HG03060 (cell line): ENCODE measurements at regions not wholly inside any gene's neighbourhood (a gene's known extent, or its start where the extent isn't known, plus 50 kb on each side); places are given as distances from the start of the nearest gene placed in this dataset.
"Not testable (repeated sequence)": the region's sequence is repeated elsewhere in the genome, so short reads cannot be mapped to it uniquely, and the experiment has no call there.

Source experiments
- ATAC-seq: cut with Tn5 transposase; IDR thresholded peaks from one replicate; pipeline ENCODE4 v1.9.1; 2021; ENCODE audit warnings: low read depth, moderate number of reproducible peaks; ENCODE audit not compliant: unreplicated experiment

- ATAC-seq = no peak
Observed at GRCh38 chr2:203585516-203585915, 50.4 kb upstream of the RAPH1 start.

DNA sequence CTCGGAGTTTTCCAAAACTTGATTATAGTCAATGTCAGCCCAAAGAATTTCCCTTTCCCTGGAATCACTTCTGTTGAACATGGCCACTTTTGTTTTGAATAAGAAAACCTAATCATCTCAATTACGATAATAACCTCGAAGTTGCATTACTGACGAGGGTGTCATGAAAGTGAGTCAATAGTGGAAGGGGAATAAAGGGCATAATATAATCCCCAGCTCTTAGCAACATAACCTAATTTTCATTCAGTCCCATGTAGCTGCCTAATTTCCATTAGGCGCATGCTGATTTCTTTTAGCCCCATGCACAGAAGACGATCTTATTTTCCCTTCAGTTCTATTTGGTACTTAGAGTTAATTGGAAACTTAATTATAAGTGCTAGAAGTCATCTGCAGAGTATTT lies 51.1 kb upstream of the RAPH1 start:
- ATAC-seq = no peak

DNA sequence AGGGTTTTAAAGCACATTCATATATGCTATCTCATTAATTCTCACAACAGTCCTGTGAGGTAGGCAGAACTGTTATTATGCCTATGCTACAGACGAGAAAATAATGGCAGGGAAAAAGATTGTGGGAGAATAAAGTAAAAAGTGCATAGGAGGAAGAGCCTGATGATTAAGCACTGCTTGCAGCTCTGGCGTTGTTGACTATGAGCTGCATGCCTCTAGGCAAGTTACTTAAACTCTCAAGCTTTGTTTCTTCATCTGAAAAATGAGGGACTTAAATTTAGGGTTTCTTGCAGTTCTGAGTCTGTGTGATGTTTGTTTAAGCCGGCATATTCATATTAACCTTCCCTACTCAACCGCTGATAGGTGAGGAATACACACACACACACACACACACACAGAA lies 51.6 kb upstream of the RAPH1 start:
- ATAC-seq = no peak

DNA sequence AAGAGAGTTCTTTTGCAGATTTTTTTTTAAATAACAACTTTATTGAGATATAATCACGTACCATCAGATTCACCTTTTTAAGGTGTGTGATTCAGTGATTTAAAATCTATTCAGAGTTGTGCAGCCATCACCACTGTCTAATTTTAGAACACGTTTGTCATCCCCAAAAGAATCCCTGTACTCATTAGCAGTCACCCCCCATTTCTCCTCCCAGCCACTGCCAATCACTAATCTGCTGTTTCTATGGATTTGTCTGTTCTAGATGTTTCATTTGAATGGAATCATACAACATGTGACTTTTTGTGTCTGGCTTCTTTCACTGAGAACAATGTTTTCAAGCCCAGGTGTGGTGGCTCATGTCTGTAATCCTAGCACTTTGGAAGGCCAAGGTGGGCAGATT lies 55.4 kb upstream of the RAPH1 start:
- no peak for ATAC-seq

- no peak for ATAC-seq
Observed at GRCh38 chr2:203591642-203592041, 56.5 kb upstream of the RAPH1 start.

- no peak for ATAC-seq
Observed at GRCh38 chr2:203592470-203592869, 57.4 kb upstream of the RAPH1 start.

- ATAC-seq = no peak
Observed at GRCh38 chr2:203594541-203594940, 59.4 kb upstream of the RAPH1 start.

- ATAC-seq = no peak
Observed at GRCh38 chr2:203596183-203596582, 61.1 kb upstream of the RAPH1 start.

GRCh38 chr2:203599509-203599908 lies 64.4 kb upstream of the RAPH1 start:
- ATAC-seq = peak; percentile 33

DNA sequence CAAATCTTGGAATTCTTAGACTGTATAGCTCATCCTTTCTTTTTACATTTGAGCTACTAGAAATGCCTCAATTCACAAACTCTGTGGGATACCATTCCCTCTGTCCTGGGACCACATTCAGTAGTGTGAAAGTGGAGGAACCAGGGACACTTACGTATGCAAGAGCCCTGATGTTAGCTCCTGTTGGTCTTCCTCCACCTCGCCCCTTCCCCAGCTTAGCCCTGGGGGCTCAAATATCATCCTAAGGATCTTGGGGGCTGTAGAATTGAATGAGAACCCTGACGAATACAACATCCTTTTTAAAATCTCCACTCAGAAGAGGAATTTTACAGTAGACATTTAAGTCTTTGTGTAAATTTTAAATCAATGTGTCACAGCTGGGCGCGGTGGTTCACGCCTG lies 65.2 kb upstream of the RAPH1 start:
- ATAC-seq = no peak

DNA sequence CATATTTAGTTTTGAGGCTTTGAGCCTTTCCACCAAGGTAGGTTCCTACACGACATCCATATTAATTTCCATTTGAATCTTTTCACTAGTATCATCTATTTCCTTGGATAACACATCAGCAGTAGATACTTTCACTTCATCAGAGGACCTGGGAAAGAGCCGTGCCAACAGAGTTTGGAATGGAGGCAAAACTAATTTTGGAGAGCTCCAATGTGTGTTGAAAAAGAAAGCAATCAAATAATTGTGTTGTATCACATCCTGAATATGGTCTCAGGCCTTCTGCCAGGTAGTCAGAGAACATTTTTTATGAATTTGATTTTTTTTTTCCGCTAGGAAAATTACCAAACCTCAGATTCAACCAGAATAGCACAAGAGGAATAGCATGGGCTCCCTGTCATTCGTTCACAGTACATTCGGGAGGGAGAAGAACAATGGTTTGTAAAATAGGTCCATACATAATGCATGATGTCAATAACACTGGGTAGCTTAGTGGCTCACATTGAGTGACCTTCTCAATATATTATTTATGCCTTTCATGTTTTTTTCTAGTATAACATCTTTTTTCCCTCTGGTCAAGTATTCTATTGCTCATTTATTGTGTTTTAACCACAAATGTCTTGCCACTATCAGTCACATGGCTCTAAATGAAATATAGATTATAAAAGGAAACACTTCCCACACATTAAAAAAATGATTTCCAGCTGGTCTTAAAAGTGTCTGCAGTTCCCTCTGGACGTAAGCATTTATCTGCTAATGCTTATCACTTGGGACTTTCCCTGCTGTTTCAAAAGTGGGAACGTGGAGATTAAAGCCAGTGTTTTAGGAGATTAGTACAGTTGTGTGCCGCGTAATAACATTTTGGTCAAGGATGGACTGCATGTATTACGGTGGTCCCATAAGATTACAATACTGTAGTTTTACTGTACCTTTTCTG lies 68.6 kb upstream of the RAPH1 start:
- no peak for ATAC-seq

DNA sequence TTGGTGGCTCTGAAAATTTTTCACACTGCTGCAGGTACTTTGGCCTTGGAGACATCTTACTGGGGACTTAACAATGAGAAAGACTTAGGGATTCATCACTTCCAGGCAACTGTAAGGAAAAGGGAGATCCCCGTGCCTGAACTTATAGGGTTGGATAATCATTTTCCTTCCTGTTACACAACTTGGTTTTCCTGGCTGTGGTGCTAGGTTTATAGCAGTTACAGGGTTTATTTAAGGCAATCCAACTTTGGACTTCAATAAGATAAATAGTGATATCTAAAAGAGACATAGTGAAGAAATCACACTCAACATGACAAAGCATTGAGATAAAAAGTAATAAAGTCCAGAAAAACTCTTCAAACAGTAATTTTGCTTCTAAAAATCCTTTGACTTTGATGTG lies 70.2 kb upstream of the RAPH1 start:
- no peak for ATAC-seq

DNA sequence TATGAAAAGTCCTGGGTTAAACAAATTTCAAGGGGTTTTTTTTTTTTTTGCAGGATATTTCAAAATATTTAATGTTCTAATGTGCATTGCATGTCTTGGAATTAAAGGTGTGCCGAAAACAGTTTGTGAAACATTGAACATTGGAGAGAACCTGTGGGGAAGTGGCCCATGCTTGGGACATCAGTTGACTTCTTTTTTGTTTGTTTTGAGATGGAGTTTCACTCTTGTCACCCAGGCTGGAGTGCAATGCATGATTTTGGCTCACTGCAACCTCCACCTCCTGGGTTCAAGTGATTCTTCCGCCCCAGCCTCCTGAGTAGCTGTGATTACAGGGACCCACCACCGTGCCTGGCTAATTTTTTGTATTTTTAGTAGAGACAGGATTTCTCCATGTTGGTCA lies 71.0 kb upstream of the RAPH1 start:
- no peak for ATAC-seq

DNA sequence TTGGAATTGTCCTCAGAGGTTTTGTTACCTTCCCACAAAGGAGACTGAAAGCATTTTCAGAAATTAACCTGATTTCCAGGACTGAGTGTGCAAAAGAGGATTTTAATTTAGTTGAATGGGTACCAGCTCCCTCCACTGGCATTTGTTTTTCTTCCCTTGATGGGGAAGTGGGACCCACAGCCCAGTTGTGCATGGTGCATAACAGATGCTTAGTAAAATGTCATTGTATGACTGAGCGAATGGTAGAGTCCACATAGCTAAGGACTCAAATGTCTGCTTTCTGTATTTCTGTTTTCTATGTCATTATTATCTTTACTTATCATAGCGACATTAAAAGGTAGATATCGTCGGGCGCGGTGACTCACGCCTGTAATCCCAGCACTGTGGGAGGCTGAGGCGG lies 75.5 kb upstream of the RAPH1 start:
- ATAC-seq = no peak

DNA sequence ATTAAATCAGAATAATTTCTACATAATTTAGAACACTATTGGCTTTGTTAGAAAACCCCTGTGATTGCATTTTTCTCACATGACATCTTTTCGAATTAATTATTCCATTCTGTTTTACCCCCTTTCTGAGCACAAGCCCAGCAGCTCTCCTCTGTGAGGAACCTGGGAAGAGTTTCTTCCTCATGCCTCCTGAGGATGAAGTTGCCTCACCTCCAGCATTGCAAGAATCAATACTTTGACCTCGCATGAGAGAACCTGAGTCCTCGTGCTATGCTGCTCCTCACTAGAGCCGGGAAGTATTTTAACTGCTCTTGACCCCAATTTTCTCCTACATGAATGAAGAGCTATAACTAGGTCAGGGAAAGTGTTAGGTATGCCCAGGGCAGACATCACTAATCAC lies 77.1 kb upstream of the RAPH1 start:
- ATAC-seq = no peak

DNA sequence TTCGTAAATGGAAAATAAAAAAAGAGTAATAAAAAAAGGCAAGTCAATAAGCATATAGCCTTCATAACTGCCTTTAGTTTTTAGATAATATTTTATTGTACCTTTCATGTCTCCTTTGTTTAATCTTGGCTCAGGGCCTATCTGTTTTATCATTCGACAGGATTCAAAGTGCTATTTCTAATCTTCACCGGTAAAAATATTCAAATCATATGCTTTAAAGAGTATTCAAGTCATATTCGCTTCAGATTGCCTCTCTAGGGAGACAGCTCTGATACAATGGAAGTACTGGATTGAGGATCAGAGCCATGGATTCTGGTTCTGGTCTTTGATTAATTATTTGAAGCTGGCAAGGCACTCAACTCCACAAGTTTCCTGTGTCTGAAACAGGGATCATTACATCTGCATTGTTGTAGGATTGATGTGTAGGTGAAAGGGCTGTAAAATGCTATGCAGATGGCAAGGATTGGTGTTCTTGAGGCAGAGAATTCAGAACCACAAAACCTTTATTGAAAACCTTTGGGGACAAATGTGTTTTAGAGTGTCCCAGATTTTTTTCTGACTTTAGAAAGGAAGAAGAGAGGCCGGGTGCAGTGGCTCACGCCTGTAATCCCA lies 84.3 kb upstream of the RAPH1 start:
- no peak for ATAC-seq

- ATAC-seq = no peak
Observed at GRCh38 chr2:203621981-203622515, 84.4 kb upstream of the CD28 start.

GRCh38 chr2:203623096-203623495 lies 83.3 kb upstream of the CD28 start:
- no peak for ATAC-seq

DNA sequence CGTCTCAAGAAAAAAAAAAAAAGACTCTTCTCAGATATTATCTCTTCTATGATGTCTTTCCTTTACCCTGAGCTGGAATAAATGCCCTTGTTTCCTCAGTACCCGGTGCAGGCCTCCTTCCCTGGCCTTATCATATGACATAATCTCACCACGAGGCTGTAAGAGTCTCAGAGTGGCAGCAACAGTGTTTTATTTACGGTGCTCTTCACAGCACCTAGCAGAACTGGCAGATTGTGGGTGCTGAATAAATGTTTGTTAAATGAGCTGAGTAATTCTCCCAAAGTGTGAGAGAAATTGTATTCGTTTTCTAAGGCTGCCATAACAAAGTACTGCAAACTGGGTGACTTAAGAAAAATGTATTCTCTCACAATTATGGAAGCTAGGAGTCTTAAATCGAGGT lies 82.8 kb upstream of the CD28 start:
- ATAC-seq = no peak

- ATAC-seq = no peak
Observed at GRCh38 chr2:203625701-203626100, 80.7 kb upstream of the CD28 start.

DNA sequence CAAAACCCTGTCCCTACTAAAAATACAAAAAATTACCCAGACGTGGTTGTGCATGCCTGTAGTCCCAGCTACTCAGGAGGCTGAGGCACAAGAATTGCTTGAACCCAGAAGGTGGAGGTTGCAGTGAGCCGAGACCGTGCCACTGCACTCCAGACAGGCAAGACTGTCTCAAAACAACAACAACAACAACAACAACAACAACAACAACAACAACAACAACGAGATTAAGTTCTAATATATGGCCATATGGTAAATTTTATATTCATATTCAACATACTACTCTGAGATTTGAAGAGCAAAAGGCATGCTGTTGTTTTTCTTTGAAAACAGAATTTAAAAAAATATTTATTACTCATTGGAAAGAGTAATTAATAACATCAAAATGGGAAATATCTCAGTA lies 80.2 kb upstream of the CD28 start:
- ATAC-seq = not testable (repeated sequence)
